GM12878 (cell line): ENCODE measurements at regions not wholly inside any gene's neighbourhood (a gene's known extent, or its start where the extent isn't known, plus 50 kb on each side); places are given as distances from the start of the nearest gene placed in this dataset.

ENCODE experiments used
- ATAC-seq: fragments of 200-7000 bp; cut with Tn5 transposase; 3 replicates; pipeline ENCODE4 v1.9.1; 2020; ENCODE audit warnings: mild to moderate bottlenecking, moderate library complexity
- BruUV-seq: library from RNA; stranded (reverse); fragments of 400-500 nt; replicated peaks from 2 replicates; lab custom pipeline; 2021; lab: Mats Ljungman, UMichigan
- CTCF ChIA-PET: fragments of 300-600 bp; sonication (Branson Sonifier 250); formaldehyde crosslinking; extraction: SDS; loops from one replicate; lab custom pipeline; 2021; ENCODE audit warnings: inconsistent platforms; lab: Yijun Ruan, JAX
- POLR2A ChIA-PET: fragments of 350-600 bp; formaldehyde crosslinking; extraction: SDS; loops from one replicate; lab custom pipeline; 2021; ENCODE audit warnings: inconsistent platforms; lab: Charles Lee
- RAD21 ChIA-PET: fragments of 300-600 bp; sonication (Branson Sonifier 250); formaldehyde crosslinking; loops from one replicate; lab custom pipeline; 2023; ENCODE audit warnings: antibody characterized with exemption; ENCODE audit not compliant: unreplicated experiment; lab: Charles Lee
- SMC1A ChIA-PET: fragments of 300-600 bp; sonication (Branson Sonifier 250); formaldehyde crosslinking; loops from one replicate; lab custom pipeline; 2023; ENCODE audit not compliant: unreplicated experiment, uncharacterized antibody; lab: Charles Lee
- DNase-seq: peaks from one replicate; pipeline ENCODE4 v3.0.0-alpha.2; 2011; ENCODE audit warnings: low read depth, low spot score
- FAIRE-seq: peaks from 3 replicates; lab custom pipeline; 2011; peaks lifted over from hg19 to GRCh38; lab: Jason Lieb, UNC
- H2AFZ ChIP-seq: 2 replicates; pipeline ENCODE4 v1.6.0; 2011; ENCODE audit warnings: low read depth, low read length, control low read depth; ENCODE audit not compliant: control insufficient read depth
- H3K27ac ChIP-seq: 2 replicates; pipeline ENCODE4 v1.5.1; 2011; ENCODE audit warnings: control low read depth; ENCODE audit not compliant: control insufficient read depth, insufficient read depth
- H3K27me3 ChIP-seq, 2 experiments: replicated peaks in 1 of 2; 2 replicates each; pipeline versions ENCODE4 v1.6.0 to v1.6.1; 2011; ENCODE audit warnings: low read length in 1 of 2; ENCODE audit not compliant: control insufficient read depth in 2 of 2, insufficient read depth in 2 of 2
- H3K36me3 ChIP-seq, 2 experiments: 2 replicates each; pipeline ENCODE4 v1.5.1; 2011; ENCODE audit warnings: low read length in 1 of 2; ENCODE audit not compliant: control insufficient read depth in 2 of 2, insufficient read depth in 2 of 2
- H3K4me1 ChIP-seq: 2 replicates; pipeline ENCODE4 v1.6.1; 2011; ENCODE audit warnings: mild to moderate bottlenecking, low read length, moderate library complexity, mixed read lengths; ENCODE audit not compliant: control insufficient read depth, insufficient read depth
- H3K4me2 ChIP-seq: 2 replicates; pipeline ENCODE4 v1.6.0; 2011; ENCODE audit warnings: control low read depth; ENCODE audit not compliant: control insufficient read depth, insufficient read depth
- H3K4me3 ChIP-seq: fragments of 200-600 bp; sonication (generic); 2 replicates; pipeline ENCODE4 v1.5.1; 2016
- H3K79me2 ChIP-seq: 2 replicates; pipeline ENCODE4 v1.6.0; 2011; ENCODE audit warnings: low read length; ENCODE audit not compliant: control insufficient read depth, insufficient read depth
- H3K9ac ChIP-seq: 2 replicates; pipeline ENCODE4 v1.8.0; 2011; ENCODE audit warnings: low read length, control low read depth, mixed read lengths; ENCODE audit not compliant: control insufficient read depth, insufficient read depth
- H3K9me3 ChIP-seq: replicated peaks from 3 replicates; pipeline ENCODE4 v1.5.1; 2011; ENCODE audit warnings: mild to moderate bottlenecking, low read length; ENCODE audit not compliant: control insufficient read depth, insufficient read depth
- H4K20me1 ChIP-seq: 2 replicates; pipeline ENCODE4 v1.6.0; 2011; ENCODE audit not compliant: control insufficient read depth, insufficient read depth
- ASH2L ChIP-seq: fragments of 300-600, 200-600 bp; sonication (generic); IDR thresholded peaks from 2 replicates; pipeline ENCODE4 v1.6.1; 2017; ENCODE audit warnings: low read depth, mild to moderate bottlenecking, borderline replicate concordance
- CBX3 ChIP-seq: fragments of 200-600 bp; sonication (generic); IDR thresholded peaks from 2 replicates; pipeline ENCODE4 v1.6.1; 2016; ENCODE audit warnings: low read depth, borderline replicate concordance
- MTA2 ChIP-seq: fragments of 450-650 bp; IDR thresholded peaks from 2 replicates; pipeline ENCODE4 v1.6.1; 2016; ENCODE audit warnings: low read depth, mild to moderate bottlenecking, moderate library complexity
- NR2C2 ChIP-seq: IDR thresholded peaks from 2 replicates; pipeline ENCODE4 v1.6.1; 2011; ENCODE audit warnings: borderline replicate concordance, low read depth; ENCODE audit not compliant: control insufficient read depth, insufficient read length
- PAX5 ChIP-seq: IDR thresholded peaks from 2 replicates; pipeline ENCODE4 v1.6.1; 2011; ENCODE audit warnings: low read depth, low read length, borderline replicate concordance
- POLR2AphosphoS2 ChIP-seq: IDR thresholded peaks from 2 replicates; pipeline ENCODE4 v1.6.1; 2011; ENCODE audit warnings: low read depth, mild to moderate bottlenecking, low read length, improper control_type of control experiment, moderate library complexity
- RCOR1 ChIP-seq: conservative IDR thresholded peaks from 2 replicates; pipeline ENCODE4 v1.6.1; 2012; ENCODE audit warnings: low read depth, low read length, improper control_type of control experiment
- ZNF217 ChIP-seq: fragments of 450-650 bp; IDR thresholded peaks from 2 replicates; pipeline ENCODE4 v1.6.1; 2017; ENCODE audit warnings: antibody characterized with exemption, mild to moderate bottlenecking
- ZNF384 ChIP-seq: IDR thresholded peaks from 2 replicates; pipeline ENCODE4 v1.6.1; 2012; ENCODE audit warnings: low read depth, mild to moderate bottlenecking, low read length, improper control_type of control experiment, borderline replicate concordance
- in situ Hi-C: fragments of 300-500 bp; cut with MboI; formaldehyde crosslinking; loops from 9 replicates; pipeline ENCODE4 v1.14.3; 2018; ENCODE audit warnings: mixed read lengths
- intact Hi-C: fragments of 100-400 bp; cut with micrococcal nuclease; formaldehyde crosslinking; loops from one replicate; pipeline ENCODE4 v1.14.2; 2022; ENCODE audit not compliant: unreplicated experiment
- TF ChIP-seq, protein P1 (sequence below): IDR thresholded peaks from 2 replicates; pipeline ENCODE4 v1.6.1; 2012; ENCODE audit warnings: low read length, inconsistent platforms
- TF ChIP-seq, protein P2 (sequence below): IDR thresholded peaks from 2 replicates; pipeline ENCODE4 v1.6.1; 2011; ENCODE audit warnings: low read depth, mild to moderate bottlenecking, low read length, moderate library complexity, borderline replicate concordance; ENCODE audit errors: extremely low read depth
- TF ChIP-seq, protein P3 (sequence below): fragments of 450-650 bp; IDR thresholded peaks from 2 replicates; pipeline ENCODE4 v1.6.1; 2017; ENCODE audit warnings: mild to moderate bottlenecking, moderate library complexity
- TF ChIP-seq, protein P4 (sequence below): IDR thresholded peaks from 2 replicates; pipeline ENCODE4 v1.6.1; 2012; ENCODE audit warnings: improper control_type of control experiment, low read depth, low read length; ENCODE audit not compliant: insufficient replicate concordance

DNA sequence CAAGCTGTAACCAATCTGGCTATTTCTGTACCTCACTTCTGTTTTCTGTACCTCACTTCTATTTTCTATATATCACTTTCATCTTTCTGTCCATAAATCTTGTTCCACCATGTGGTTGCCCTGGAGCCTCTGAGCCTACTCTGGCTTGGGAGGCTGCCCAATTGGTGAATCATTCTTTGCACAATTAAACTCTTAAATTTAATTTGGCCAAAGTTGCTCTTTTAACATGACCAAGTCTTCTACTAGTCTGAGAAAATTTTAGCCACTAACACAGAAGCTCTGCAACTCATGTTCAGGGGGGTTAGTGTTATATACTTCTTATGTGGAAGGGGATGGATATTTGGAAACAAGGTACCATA lies 503.5 kb downstream of the KIF20B start:
- H3K9me3 ChIP-seq, result no peaks in the 10 kb centered on the region
- H3K79me2 ChIP-seq, result no peaks in the 10 kb centered on the region
- H3K4me3 ChIP-seq, result no peak overlapping the region
- H3K27ac ChIP-seq, result no peak overlapping the region
- no peak overlapping the region for H3K9ac ChIP-seq
- CTCF ChIA-PET, result no interaction called here
- intact Hi-C loops (no loop called here), in situ Hi-C loops (no loop called here)
- no peak for ATAC-seq
- DNase-seq, result no peak
- SMC1A ChIA-PET, result no interaction called here
- H2AFZ ChIP-seq, result no peak overlapping the region
- H3K27me3 ChIP-seq, result no peaks in the 10 kb centered on the region
- no peaks in the 10 kb centered on the region for H4K20me1 ChIP-seq
- no TSS peak for BruUV-seq
- H3K4me2 ChIP-seq, result no peak overlapping the region
- POLR2A ChIA-PET, result no interaction called here
- no peaks in the 10 kb centered on the region for H3K36me3 ChIP-seq
- FAIRE-seq, result no peak
- no peaks in the 10 kb centered on the region for H3K4me1 ChIP-seq
- RAD21 ChIA-PET, result no interaction called here
- TF ChIP-seq, protein P1, sequence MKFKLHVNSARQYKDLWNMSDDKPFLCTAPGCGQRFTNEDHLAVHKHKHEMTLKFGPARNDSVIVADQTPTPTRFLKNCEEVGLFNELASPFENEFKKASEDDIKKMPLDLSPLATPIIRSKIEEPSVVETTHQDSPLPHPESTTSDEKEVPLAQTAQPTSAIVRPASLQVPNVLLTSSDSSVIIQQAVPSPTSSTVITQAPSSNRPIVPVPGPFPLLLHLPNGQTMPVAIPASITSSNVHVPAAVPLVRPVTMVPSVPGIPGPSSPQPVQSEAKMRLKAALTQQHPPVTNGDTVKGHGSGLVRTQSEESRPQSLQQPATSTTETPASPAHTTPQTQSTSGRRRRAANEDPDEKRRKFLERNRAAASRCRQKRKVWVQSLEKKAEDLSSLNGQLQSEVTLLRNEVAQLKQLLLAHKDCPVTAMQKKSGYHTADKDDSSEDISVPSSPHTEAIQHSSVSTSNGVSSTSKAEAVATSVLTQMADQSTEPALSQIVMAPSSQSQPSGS, result no peak
- TF ChIP-seq ZNF384 (no peak), CBX3 (no peak), NR2C2 (no peak), POLR2AphosphoS2 (no peak), RCOR1 (no peak), ASH2L (no peak), MTA2 (no peak), PAX5 (no peak), ZNF217 (no peak)
- TF ChIP-seq, protein P2, sequence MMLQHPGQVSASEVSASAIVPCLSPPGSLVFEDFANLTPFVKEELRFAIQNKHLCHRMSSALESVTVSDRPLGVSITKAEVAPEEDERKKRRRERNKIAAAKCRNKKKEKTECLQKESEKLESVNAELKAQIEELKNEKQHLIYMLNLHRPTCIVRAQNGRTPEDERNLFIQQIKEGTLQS, result no peak
- TF ChIP-seq, protein P3, sequence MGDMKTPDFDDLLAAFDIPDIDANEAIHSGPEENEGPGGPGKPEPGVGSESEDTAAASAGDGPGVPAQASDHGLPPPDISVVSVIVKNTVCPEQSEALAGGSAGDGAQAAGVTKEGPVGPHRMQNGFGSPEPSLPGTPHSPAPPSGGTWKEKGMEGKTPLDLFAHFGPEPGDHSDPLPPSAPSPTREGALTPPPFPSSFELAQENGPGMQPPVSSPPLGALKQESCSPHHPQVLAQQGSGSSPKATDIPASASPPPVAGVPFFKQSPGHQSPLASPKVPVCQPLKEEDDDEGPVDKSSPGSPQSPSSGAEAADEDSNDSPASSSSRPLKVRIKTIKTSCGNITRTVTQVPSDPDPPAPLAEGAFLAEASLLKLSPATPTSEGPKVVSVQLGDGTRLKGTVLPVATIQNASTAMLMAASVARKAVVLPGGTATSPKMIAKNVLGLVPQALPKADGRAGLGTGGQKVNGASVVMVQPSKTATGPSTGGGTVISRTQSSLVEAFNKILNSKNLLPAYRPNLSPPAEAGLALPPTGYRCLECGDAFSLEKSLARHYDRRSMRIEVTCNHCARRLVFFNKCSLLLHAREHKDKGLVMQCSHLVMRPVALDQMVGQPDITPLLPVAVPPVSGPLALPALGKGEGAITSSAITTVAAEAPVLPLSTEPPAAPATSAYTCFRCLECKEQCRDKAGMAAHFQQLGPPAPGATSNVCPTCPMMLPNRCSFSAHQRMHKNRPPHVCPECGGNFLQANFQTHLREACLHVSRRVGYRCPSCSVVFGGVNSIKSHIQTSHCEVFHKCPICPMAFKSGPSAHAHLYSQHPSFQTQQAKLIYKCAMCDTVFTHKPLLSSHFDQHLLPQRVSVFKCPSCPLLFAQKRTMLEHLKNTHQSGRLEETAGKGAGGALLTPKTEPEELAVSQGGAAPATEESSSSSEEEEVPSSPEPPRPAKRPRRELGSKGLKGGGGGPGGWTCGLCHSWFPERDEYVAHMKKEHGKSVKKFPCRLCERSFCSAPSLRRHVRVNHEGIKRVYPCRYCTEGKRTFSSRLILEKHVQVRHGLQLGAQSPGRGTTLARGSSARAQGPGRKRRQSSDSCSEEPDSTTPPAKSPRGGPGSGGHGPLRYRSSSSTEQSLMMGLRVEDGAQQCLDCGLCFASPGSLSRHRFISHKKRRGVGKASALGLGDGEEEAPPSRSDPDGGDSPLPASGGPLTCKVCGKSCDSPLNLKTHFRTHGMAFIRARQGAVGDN, result no peak
- TF ChIP-seq, protein P4, sequence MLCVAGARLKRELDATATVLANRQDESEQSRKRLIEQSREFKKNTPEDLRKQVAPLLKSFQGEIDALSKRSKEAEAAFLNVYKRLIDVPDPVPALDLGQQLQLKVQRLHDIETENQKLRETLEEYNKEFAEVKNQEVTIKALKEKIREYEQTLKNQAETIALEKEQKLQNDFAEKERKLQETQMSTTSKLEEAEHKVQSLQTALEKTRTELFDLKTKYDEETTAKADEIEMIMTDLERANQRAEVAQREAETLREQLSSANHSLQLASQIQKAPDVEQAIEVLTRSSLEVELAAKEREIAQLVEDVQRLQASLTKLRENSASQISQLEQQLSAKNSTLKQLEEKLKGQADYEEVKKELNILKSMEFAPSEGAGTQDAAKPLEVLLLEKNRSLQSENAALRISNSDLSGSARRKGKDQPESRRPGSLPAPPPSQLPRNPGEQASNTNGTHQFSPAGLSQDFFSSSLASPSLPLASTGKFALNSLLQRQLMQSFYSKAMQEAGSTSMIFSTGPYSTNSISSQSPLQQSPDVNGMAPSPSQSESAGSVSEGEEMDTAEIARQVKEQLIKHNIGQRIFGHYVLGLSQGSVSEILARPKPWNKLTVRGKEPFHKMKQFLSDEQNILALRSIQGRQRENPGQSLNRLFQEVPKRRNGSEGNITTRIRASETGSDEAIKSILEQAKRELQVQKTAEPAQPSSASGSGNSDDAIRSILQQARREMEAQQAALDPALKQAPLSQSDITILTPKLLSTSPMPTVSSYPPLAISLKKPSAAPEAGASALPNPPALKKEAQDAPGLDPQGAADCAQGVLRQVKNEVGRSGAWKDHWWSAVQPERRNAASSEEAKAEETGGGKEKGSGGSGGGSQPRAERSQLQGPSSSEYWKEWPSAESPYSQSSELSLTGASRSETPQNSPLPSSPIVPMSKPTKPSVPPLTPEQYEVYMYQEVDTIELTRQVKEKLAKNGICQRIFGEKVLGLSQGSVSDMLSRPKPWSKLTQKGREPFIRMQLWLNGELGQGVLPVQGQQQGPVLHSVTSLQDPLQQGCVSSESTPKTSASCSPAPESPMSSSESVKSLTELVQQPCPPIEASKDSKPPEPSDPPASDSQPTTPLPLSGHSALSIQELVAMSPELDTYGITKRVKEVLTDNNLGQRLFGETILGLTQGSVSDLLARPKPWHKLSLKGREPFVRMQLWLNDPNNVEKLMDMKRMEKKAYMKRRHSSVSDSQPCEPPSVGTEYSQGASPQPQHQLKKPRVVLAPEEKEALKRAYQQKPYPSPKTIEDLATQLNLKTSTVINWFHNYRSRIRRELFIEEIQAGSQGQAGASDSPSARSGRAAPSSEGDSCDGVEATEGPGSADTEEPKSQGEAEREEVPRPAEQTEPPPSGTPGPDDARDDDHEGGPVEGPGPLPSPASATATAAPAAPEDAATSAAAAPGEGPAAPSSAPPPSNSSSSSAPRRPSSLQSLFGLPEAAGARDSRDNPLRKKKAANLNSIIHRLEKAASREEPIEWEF, result no peak
